ENCODE measurements at regions not wholly inside any gene's neighbourhood (a gene's known extent, or its start where the extent isn't known, plus 50 kb on each side); places are given as distances from the start of the nearest gene placed in this dataset.

GRCh38 chr2:204445149-204445548 lies 100.1 kb upstream of the PARD3B start:
- no peak for DNase-seq

GRCh38 chr2:204447722-204448121 lies 97.6 kb upstream of the PARD3B start:
- no peak for DNase-seq

- DNase-seq = no peak
Observed at GRCh38 chr2:204449977-204450376, 95.3 kb upstream of the PARD3B start.

GRCh38 chr2:204451766-204452165 lies 93.5 kb upstream of the PARD3B start:
- DNase-seq = no peak

GRCh38 chr2:204452464-204453023 lies 92.7 kb upstream of the PARD3B start:
- no peak for DNase-seq

- no peak for DNase-seq
Observed at GRCh38 chr2:204453730-204454167, 91.5 kb upstream of the PARD3B start.

- DNase-seq = no peak
Observed at GRCh38 chr2:204454672-204455380, 90.4 kb upstream of the PARD3B start.

- no peak for DNase-seq
Observed at GRCh38 chr2:204468746-204469429, 76.4 kb upstream of the PARD3B start.

GRCh38 chr2:204470178-204470620 lies 75.1 kb upstream of the PARD3B start:
- DNase-seq = no peak

GRCh38 chr2:204470621-204471196 lies 74.6 kb upstream of the PARD3B start:
- DNase-seq = no peak

- no peak for DNase-seq
Observed at GRCh38 chr2:204472375-204472774, 72.9 kb upstream of the PARD3B start.

- DNase-seq = no peak
Observed at GRCh38 chr2:204473224-204473623, 72.1 kb upstream of the PARD3B start.

GRCh38 chr2:204475399-204475798 lies 69.9 kb upstream of the PARD3B start:
- DNase-seq = no peak

- no peak for DNase-seq
Observed at GRCh38 chr2:204477358-204477950, 67.8 kb upstream of the PARD3B start.

- no peak for DNase-seq
Observed at GRCh38 chr2:204479557-204479956, 65.7 kb upstream of the PARD3B start.

GRCh38 chr2:204480676-204481075 lies 64.6 kb upstream of the PARD3B start:
- no peak for DNase-seq

GRCh38 chr2:204483608-204484081 lies 61.6 kb upstream of the PARD3B start:
- DNase-seq = no peak

- DNase-seq = no peak
Observed at GRCh38 chr2:204486321-204486720, 59.0 kb upstream of the PARD3B start.

GRCh38 chr2:204486805-204487204 lies 58.5 kb upstream of the PARD3B start:
- no peak for DNase-seq

GRCh38 chr2:204487447-204488229 lies 57.6 kb upstream of the PARD3B start:
- DNase-seq = no peak

- no peak for DNase-seq
Observed at GRCh38 chr2:204491528-204491927, 53.7 kb upstream of the PARD3B start.

GRCh38 chr2:204492417-204492816 lies 52.9 kb upstream of the PARD3B start:
- DNase-seq = no peak
